ENCODE measurements at regions not wholly inside any gene's neighbourhood (a gene's known extent, or its start where the extent isn't known, plus 50 kb on each side); places are given as distances from the start of the nearest gene placed in this dataset.
A peak's percentile ranks its signal among the peaks of the same experiment; 100 is the strongest.
"Not testable (repeated sequence)": the region's sequence is repeated elsewhere in the genome, so short reads cannot be mapped to it uniquely, and the experiment has no call there.

- no peaks in the 10 kb centered on the region for H3K9me3 ChIP-seq (replicated peaks in 1 of 11)
- no peak for TF ChIP-seq Cebpa-rat (IDR thresholded peaks at IDR 0.05)
- peaks cover 0 to 36% (median 0%) of the 10 kb centered on the region in 10 experiments; a peak in 5 of 20 replicates for H3K4me1 ChIP-seq
- H4K20me1 ChIP-seq: no peaks in the 10 kb centered on the region
- no peak overlapping the region for H3K4me3 ChIP-seq
- no peak overlapping the region for H3K9ac ChIP-seq
- H3K4me2 ChIP-seq: peak overlapping the region in 2 of 11 experiments; percentile 56 to 68; a peak in 3 of 22 replicates
- H3K27me3 ChIP-seq: no peaks in the 10 kb centered on the region
- H3K27ac ChIP-seq: peak overlapping the region in 2 of 11 experiments; percentile 36 to 57; a peak in 3 of 22 replicates
- no peaks in the 10 kb centered on the region for H3K36me3 ChIP-seq
Measured at GRCh38 chr7:88586890-88587289, 172.6 kb upstream of the ZNF804B start.

DNA sequence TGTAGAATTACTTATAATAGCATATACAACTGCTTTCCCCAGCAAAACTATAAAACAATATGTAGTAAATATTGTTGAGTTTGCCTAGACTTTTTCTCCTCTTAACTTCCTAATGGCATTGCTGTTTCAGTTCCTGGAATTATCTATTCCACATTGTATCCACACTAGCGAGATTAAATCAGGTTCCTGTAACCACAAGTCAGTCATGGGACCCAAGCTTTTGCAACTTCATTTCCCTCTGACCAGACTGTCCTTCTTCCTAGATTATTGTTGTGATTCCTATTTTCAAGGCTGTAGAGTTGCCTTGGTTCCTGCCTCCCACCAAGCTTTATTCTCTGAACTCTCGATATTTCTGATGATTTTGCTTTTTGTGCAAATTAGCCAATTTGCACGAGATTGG is 173.3 kb upstream of the ZNF804B start:
- Histone ChIP-seq H4K20me1 (no peaks in the 10 kb centered on the region), H3K4me2 (peak overlapping the region in 2 of 11 experiments; percentile 56 to 68; a peak in 4 of 22 replicates), H3K9me3 (replicated peaks in 1 of 11) (no peaks in the 10 kb centered on the region), H3K9ac (no peak overlapping the region), H3K27ac (peak overlapping the region in 2 of 11 experiments; percentile 36 to 57; a peak in 3 of 22 replicates), H3K4me1 (peaks cover 0 to 36% (median 0%) of the 10 kb centered on the region in 10 experiments; a peak in 5 of 20 replicates), H3K27me3 (no peaks in the 10 kb centered on the region), H3K4me3 (no peak overlapping the region), H3K36me3 (no peaks in the 10 kb centered on the region)
- TF ChIP-seq Cebpa-rat (IDR thresholded peaks at IDR 0.05): 0 out of 22 replicates have a peak, but pooled peaks of 1 of the 11 experiments have one; percentile 23

DNA sequence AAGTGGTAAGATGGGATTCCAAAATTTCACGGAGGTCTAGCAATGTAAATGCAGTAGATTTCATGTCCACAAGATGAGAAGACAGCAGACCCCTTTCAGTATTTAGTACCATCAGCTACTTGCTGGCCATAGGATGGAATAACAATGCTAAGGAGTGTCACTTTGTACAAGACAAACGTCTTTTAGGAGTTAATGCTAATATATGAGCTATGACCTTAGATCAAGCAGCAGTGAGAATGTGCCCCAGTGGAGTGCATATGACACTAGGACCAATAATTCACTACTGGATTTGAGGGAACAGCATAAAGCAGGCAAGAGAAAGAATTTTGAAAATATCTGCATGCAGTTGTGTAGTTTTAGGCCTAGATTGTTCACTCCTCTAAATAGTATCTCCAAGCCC is 182.8 kb upstream of the ZNF804B start:
- TF ChIP-seq Cebpa-rat (IDR thresholded peaks at IDR 0.05): no peak
- Histone ChIP-seq H3K9ac (no peak overlapping the region), H3K4me3 (no peak overlapping the region), H3K27ac (no peak overlapping the region), H3K27me3 (no peaks in the 10 kb centered on the region), H3K4me1 (no peaks in the 10 kb centered on the region), H3K4me2 (no peak overlapping the region), H3K36me3 (no peaks in the 10 kb centered on the region), H3K9me3 (replicated peaks in 1 of 11) (no peaks in the 10 kb centered on the region), H4K20me1 (no peaks in the 10 kb centered on the region)

- Histone ChIP-seq H3K4me3 (no peak overlapping the region), H3K4me1 (peaks cover 0 to 6% (median 0%) of the 10 kb centered on the region in 10 experiments; a peak in 2 of 20 replicates), H3K9ac (no peak overlapping the region), H3K27ac (no peak overlapping the region), H3K36me3 (no peaks in the 10 kb centered on the region), H3K9me3 (replicated peaks in 1 of 11) (no peaks in the 10 kb centered on the region), H4K20me1 (no peaks in the 10 kb centered on the region), H3K27me3 (no peaks in the 10 kb centered on the region), H3K4me2 (no peak overlapping the region)
- no peak for TF ChIP-seq Cebpa-rat (IDR thresholded peaks at IDR 0.05)
Measured at GRCh38 chr7:88566162-88566729, 193.3 kb upstream of the ZNF804B start.

DNA sequence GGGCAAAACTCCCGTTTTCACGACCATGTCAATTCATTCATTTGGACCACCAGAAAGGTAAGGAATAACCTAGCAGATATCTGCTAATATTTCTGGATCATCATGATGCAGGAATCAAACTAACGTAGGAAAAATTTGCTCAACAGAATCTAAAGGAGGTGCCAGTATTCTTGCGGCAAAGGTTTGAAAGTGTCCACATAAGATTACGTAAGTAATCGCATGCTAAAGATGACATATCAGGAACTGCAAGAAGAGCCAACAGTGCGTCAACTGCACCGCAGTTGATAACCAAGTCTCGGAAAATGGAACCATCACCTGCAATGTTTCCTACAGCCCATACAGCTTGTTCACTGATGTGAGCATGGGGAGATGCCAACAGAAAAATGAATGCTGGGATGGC is 194.1 kb upstream of the ZNF804B start:
- Histone ChIP-seq H3K4me1 (peaks cover 0 to 6% (median 0%) of the 10 kb centered on the region in 10 experiments; a peak in 2 of 20 replicates), H3K9ac (no peak overlapping the region), H3K27ac (no peak overlapping the region), H3K4me2 (no peak overlapping the region), H3K36me3 (no peaks in the 10 kb centered on the region), H3K27me3 (no peaks in the 10 kb centered on the region), H4K20me1 (no peaks in the 10 kb centered on the region), H3K4me3 (no peak overlapping the region), H3K9me3 (replicated peaks in 1 of 11) (no peaks in the 10 kb centered on the region)
- TF ChIP-seq Cebpa-rat (IDR thresholded peaks at IDR 0.05): no peak

- H3K4me3 ChIP-seq; H3K9me3 ChIP-seq (replicated peaks in 1 of 11); H3K27me3 ChIP-seq; H3K36me3 ChIP-seq; H3K4me2 ChIP-seq; H3K27ac ChIP-seq; H3K9ac ChIP-seq; H4K20me1 ChIP-seq; H3K4me1 ChIP-seq: not testable (repeated sequence)
Measured at GRCh38 chr7:88556441-88556840, 203.1 kb upstream of the ZNF804B start.

DNA sequence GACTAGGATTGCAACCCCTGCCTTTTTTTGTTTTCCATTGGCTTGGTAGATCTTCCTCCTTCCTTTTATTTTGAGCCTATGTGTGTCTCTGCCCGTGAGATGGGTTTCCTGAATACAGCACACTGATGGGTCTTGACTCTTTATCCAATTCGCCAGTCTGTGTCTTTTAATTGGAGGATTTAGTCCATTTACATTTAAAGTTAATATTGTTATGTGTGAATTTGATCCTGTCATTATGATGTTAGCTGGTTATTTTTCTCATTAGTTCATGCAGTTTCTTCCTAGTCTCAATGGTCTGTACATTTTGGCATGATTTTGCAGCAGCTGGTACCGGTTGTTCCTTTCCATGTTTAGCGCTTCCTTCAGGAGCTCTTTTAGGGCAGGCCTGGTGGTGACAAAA is 204.7 kb upstream of the ZNF804B start:
- not testable (repeated sequence) for H3K9me3 ChIP-seq (replicated peaks in 1 of 11); H3K4me1 ChIP-seq; H3K27me3 ChIP-seq; H3K36me3 ChIP-seq; H4K20me1 ChIP-seq; H3K4me3 ChIP-seq; H3K4me2 ChIP-seq; H3K9ac ChIP-seq; H3K27ac ChIP-seq

DNA sequence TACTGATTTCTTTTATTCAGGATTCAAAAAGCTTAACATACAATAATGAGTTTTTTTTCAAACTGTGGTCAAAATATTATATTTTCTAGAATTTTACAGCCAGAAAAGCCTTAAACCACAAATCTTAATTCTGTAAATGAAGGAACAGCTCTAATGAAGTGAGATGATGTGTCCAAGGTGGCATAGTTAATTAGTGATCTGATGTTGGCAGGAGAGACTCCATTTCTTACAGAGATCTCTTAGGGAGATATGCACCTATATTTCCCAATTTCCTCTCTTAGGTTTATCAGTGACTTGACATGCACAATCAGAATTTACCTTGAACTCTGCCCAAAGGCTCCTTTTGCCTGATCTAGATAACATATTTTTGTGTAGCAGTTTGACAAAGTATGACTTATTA is 211.1 kb upstream of the ZNF804B start:
- Histone ChIP-seq H3K36me3 (no peaks in the 10 kb centered on the region), H3K9ac (no peak overlapping the region), H3K27me3 (no peaks in the 10 kb centered on the region), H4K20me1 (no peaks in the 10 kb centered on the region), H3K9me3 (replicated peaks in 1 of 11) (peaks cover 0 to 10% (median 0%) of the 10 kb centered on the region in 11 experiments; a peak in 3 of 22 replicates), H3K4me2 (no peak overlapping the region), H3K4me3 (no peak overlapping the region), H3K27ac (no peak overlapping the region), H3K4me1 (peaks cover 0 to 8% (median 0%) of the 10 kb centered on the region in 10 experiments; a peak in 2 of 20 replicates)
- TF ChIP-seq Cebpa-rat (IDR thresholded peaks at IDR 0.05): no peak

DNA sequence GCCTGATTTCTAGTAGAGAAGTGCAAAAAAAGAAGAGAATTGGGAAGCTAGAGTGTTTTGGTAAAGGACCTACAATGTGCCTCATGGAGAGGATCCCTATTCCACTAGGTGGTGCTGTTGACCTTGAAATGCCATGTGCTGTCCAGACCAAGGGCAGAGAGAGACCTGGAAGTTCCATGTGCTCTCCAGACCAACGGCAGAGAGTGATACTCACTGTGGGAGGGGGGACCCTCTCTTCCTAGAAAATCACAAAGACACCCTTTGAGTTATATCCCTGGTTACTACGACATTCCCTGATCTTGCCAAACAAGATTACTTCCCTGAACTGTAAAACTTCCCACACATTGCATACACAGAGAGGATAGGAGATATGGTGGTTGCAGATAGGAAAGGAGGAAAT is 212.7 kb upstream of the ZNF804B start:
- Histone ChIP-seq H4K20me1 (no peaks in the 10 kb centered on the region), H3K27ac (no peak overlapping the region), H3K4me1 (peaks cover 0 to 8% (median 0%) of the 10 kb centered on the region in 10 experiments; a peak in 2 of 20 replicates), H3K9ac (no peak overlapping the region), H3K4me3 (no peak overlapping the region), H3K4me2 (no peak overlapping the region), H3K36me3 (no peaks in the 10 kb centered on the region), H3K9me3 (replicated peaks in 1 of 11) (peaks cover 0 to 10% (median 0%) of the 10 kb centered on the region in 11 experiments; a peak in 3 of 22 replicates), H3K27me3 (no peaks in the 10 kb centered on the region)
- TF ChIP-seq Cebpa-rat (IDR thresholded peaks at IDR 0.05): no peak

- Histone ChIP-seq H3K36me3 (no peaks in the 10 kb centered on the region), H3K27me3 (no peaks in the 10 kb centered on the region), H4K20me1 (no peaks in the 10 kb centered on the region), H3K9ac (no peak overlapping the region), H3K4me1 (peaks cover 0 to 8% (median 0%) of the 10 kb centered on the region in 10 experiments; a peak in 2 of 20 replicates), H3K4me2 (no peak overlapping the region), H3K9me3 (replicated peaks in 1 of 11) (peaks cover 0 to 10% (median 0%) of the 10 kb centered on the region in 11 experiments; a peak in 3 of 22 replicates), H3K4me3 (no peak overlapping the region), H3K27ac (no peak overlapping the region)
- peak in 2 of 11 experiments; percentile 61; a peak in 3 of 22 replicates for TF ChIP-seq Cebpa-rat (IDR thresholded peaks at IDR 0.05)
Measured at GRCh38 chr7:88545663-88546062, 213.8 kb upstream of the ZNF804B start.
